A673 (cell line): ENCODE measurements at regions not wholly inside any gene's neighbourhood (a gene's known extent, or its start where the extent isn't known, plus 50 kb on each side); places are given as distances from the start of the nearest gene placed in this dataset.

Source experiments
- BruUV-seq: library from RNA; stranded (reverse); fragments of 400-500 nt; replicated peaks from 2 replicates; lab custom pipeline; 2021; lab: Mats Ljungman, UMichigan
- CTCF ChIA-PET: fragments of 300-600 bp; sonication (Branson Sonifier 250); formaldehyde crosslinking; loops from one replicate; lab custom pipeline; 2022; ENCODE audit warnings: antibody characterized with exemption; lab: Charles Lee
- POLR2A ChIA-PET: fragments of 300-600 bp; sonication (Branson Sonifier 250); formaldehyde crosslinking; loops from one replicate; lab custom pipeline; 2022; ENCODE audit warnings: antibody characterized with exemption; ENCODE audit not compliant: low non-redundant PET; lab: Charles Lee
- DNase-seq: peaks from one replicate; pipeline ENCODE4 v3.0.0-alpha.2; 2015; ENCODE audit warnings: low spot score
- H3K27ac ChIP-seq: fragments of 200-600 bp; sonication (generic); 2 replicates; pipeline ENCODE4 v1.5.1; 2016; ENCODE audit warnings: mixed run types, low read depth, mild to moderate bottlenecking, mixed read lengths, antibody characterized with exemption, low read length; ENCODE audit not compliant: poor library complexity, severe bottlenecking
- H3K27me3 ChIP-seq: fragments of 200-600 bp; sonication (generic); replicated peaks from 2 replicates; pipeline ENCODE4 v1.6.1; 2017; ENCODE audit warnings: mixed run types, low read depth, mild to moderate bottlenecking, mixed read lengths, antibody characterized with exemption, low read length; ENCODE audit not compliant: insufficient read depth, poor library complexity
- H3K36me3 ChIP-seq: fragments of 200-600 bp; sonication (generic); 2 replicates; pipeline ENCODE4 v1.6.1; 2016; ENCODE audit warnings: mixed run types, mild to moderate bottlenecking, mixed read lengths, antibody characterized with exemption, low read length; ENCODE audit not compliant: insufficient read depth, poor library complexity, severe bottlenecking
- H3K4me1 ChIP-seq: fragments of 200-600 bp; sonication (generic); 2 replicates; pipeline ENCODE4 v1.6.1; 2017; ENCODE audit warnings: mixed run types, mild to moderate bottlenecking, mixed read lengths, antibody characterized with exemption, low read length; ENCODE audit not compliant: insufficient read depth, poor library complexity, severe bottlenecking
- H3K4me3 ChIP-seq: fragments of 200-600 bp; sonication (generic); 2 replicates; pipeline ENCODE4 v1.5.1; 2016; ENCODE audit warnings: low read depth, mixed run types, mild to moderate bottlenecking, mixed read lengths, low read length; ENCODE audit not compliant: poor library complexity, severe bottlenecking
- H3K9me3 ChIP-seq: fragments of 200-600 bp; sonication (generic); 2 replicates; pipeline ENCODE4 v1.6.1; 2016; ENCODE audit warnings: mixed run types, low read depth, mild to moderate bottlenecking, mixed read lengths, antibody characterized with exemption, low read length; ENCODE audit not compliant: poor library complexity, severe bottlenecking
- CTCF ChIP-seq: fragments of 300-800, 200-600 bp; sonication (generic); conservative IDR thresholded peaks from 2 replicates; pipeline ENCODE4 v1.5.1; 2017; ENCODE audit warnings: low read depth, mild to moderate bottlenecking, antibody characterized with exemption, low read length, moderate library complexity, mixed read lengths
- EZH2 ChIP-seq: fragments of 200-600 bp; sonication (generic); IDR thresholded peaks from 2 replicates; pipeline ENCODE4 v1.6.1; 2017; ENCODE audit warnings: borderline replicate concordance, low read depth, mild to moderate bottlenecking, mixed read lengths, antibody characterized with exemption, low read length; ENCODE audit not compliant: poor library complexity, severe bottlenecking
- intact Hi-C: fragments of 100-400 bp; cut with micrococcal nuclease; formaldehyde crosslinking; loops from one replicate; pipeline ENCODE4 v1.10.0; 2022; ENCODE audit not compliant: unreplicated experiment

GRCh38 chr10:2251631-2252030 lies 514.3 kb upstream of the ADARB2 start:
- Histone ChIP-seq H3K27me3 (peaks cover 51% of the 10 kb centered on the region), H3K4me3 (no peak overlapping the region), H3K36me3 (no peaks in the 10 kb centered on the region), H3K27ac (no peak overlapping the region), H3K4me1 (no peaks in the 10 kb centered on the region), H3K9me3 (no peaks in the 10 kb centered on the region)
- no peak for DNase-seq
- POLR2A ChIA-PET = no interaction called here
- TF ChIP-seq EZH2 = no peak
- no peak for TF ChIP-seq CTCF
- intact Hi-C loops = no loop called here
- CTCF ChIA-PET = no interaction called here
- BruUV-seq = no TSS peak

DNA sequence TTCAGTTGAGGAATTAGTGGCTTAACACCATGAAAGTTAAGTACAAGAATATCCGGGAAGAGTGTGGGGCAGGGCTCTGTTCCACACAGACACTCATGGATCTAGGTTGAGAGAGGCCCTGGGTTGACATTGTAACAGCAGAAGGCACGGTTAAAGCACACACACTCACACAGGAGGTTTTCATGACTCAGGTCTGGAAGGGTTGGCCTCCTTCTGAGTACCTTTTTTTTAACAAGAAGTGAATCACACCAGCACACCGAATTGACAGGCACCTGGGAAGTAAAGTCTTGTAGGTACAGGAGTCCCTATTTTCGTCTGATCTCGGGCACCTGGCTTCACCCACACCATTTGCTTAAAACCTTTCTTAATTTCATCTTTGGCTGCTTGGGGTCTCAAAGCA lies 509.4 kb upstream of the ADARB2 start:
- Histone ChIP-seq H3K4me3 (no peak overlapping the region), H3K9me3 (no peaks in the 10 kb centered on the region), H3K4me1 (no peaks in the 10 kb centered on the region), H3K36me3 (no peaks in the 10 kb centered on the region), H3K27me3 (peaks cover 40% of the 10 kb centered on the region), H3K27ac (no peak overlapping the region)
- intact Hi-C loops = no loop called here
- DNase-seq = no peak
- BruUV-seq = no TSS peak
- ChIA-PET CTCF (no interaction called here), POLR2A (no interaction called here)
- TF ChIP-seq EZH2 = no peak
- no peak for TF ChIP-seq CTCF

DNA sequence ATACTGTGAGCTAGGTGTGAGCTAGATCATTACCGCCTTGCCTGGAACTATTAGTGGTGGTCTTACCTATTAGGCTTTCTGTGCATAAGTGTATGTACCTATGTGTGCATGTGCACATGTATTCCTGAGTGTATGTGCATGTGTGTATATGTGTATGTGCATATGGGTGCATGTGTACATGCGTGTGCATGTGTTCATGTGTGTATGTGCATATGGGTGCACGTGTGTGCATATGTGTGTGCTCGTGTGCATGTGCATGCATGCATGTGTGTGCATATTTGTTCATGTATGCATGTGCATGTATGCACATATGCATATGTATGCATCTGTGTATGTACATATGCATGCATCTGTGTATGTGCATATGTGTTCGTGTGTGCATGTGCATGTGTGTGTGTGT lies 508.3 kb upstream of the ADARB2 start:
- H3K4me1 ChIP-seq = no peaks in the 10 kb centered on the region
- POLR2A ChIA-PET = no interaction called here
- intact Hi-C loops = no loop called here
- peaks cover 38% of the 10 kb centered on the region for H3K27me3 ChIP-seq
- TF ChIP-seq EZH2 = no peak
- TF ChIP-seq CTCF = no peak
- no peaks in the 10 kb centered on the region for H3K9me3 ChIP-seq
- H3K27ac ChIP-seq = no peak overlapping the region
- CTCF ChIA-PET = no interaction called here
- no peaks in the 10 kb centered on the region for H3K36me3 ChIP-seq
- DNase-seq = no peak
- BruUV-seq = no TSS peak
- no peak overlapping the region for H3K4me3 ChIP-seq
